Embryonic facial prominence (tissue), 1 donor: ENCODE measurements at regions not wholly inside any gene's neighbourhood (a gene's known extent, or its start where the extent isn't known, plus 50 kb on each side); places are given as distances from the start of the nearest gene placed in this dataset.
A peak's percentile ranks its signal among the peaks of the same experiment; 100 is the strongest.

Source experiments
- DNase-seq: peaks from one replicate; pipeline ENCODE4 v3.0.0-alpha.2; 2016; ENCODE audit errors: extremely low spot score

- DNase-seq: no peak
Measured at GRCh38 chr3:168394439-168394838, 298.7 kb upstream of the GOLIM4 start.

GRCh38 chr3:168386301-168386700, 290.6 kb upstream of the GOLIM4 start:
- DNase-seq: no peak

GRCh38 chr3:168384990-168385389, 289.3 kb upstream of the GOLIM4 start:
- no peak for DNase-seq

GRCh38 chr3:168383573-168383972, 287.8 kb upstream of the GOLIM4 start:
- no peak for DNase-seq

- DNase-seq: no peak
Measured at GRCh38 chr3:168371846-168372245, 276.1 kb upstream of the GOLIM4 start.

- no peak for DNase-seq
Measured at GRCh38 chr3:168364967-168365366, 269.2 kb upstream of the GOLIM4 start.

- no peak for DNase-seq
Measured at GRCh38 chr3:168362661-168363247, 267.0 kb upstream of the GOLIM4 start.

- no peak for DNase-seq
Measured at GRCh38 chr3:168362156-168362555, 266.4 kb upstream of the GOLIM4 start.

- no peak for DNase-seq
Measured at GRCh38 chr3:168360993-168361392, 265.3 kb upstream of the GOLIM4 start.

- no peak for DNase-seq
Measured at GRCh38 chr3:168342946-168343850, 247.5 kb upstream of the GOLIM4 start.

- no peak for DNase-seq
Measured at GRCh38 chr3:168341956-168342936, 246.5 kb upstream of the GOLIM4 start.

- peak; percentile 50 for DNase-seq
Measured at GRCh38 chr3:168341192-168341815, 245.6 kb upstream of the GOLIM4 start.

GRCh38 chr3:168338161-168338560, 242.4 kb upstream of the GOLIM4 start:
- DNase-seq: no peak

- no peak for DNase-seq
Measured at GRCh38 chr3:168336276-168336675, 240.6 kb upstream of the GOLIM4 start.

- DNase-seq: no peak
Measured at GRCh38 chr3:168333410-168333935, 237.7 kb upstream of the GOLIM4 start.

GRCh38 chr3:168331756-168332155, 236.0 kb upstream of the GOLIM4 start:
- DNase-seq: no peak

- no peak for DNase-seq
Measured at GRCh38 chr3:168330983-168331382, 235.3 kb upstream of the GOLIM4 start.

GRCh38 chr3:168327856-168328255, 232.1 kb upstream of the GOLIM4 start:
- no peak for DNase-seq

GRCh38 chr3:168325684-168326083, 230.0 kb upstream of the GOLIM4 start:
- no peak for DNase-seq

GRCh38 chr3:168322941-168323340, 227.2 kb upstream of the GOLIM4 start:
- no peak for DNase-seq

GRCh38 chr3:168314166-168314565, 218.4 kb upstream of the GOLIM4 start:
- no peak for DNase-seq
